ENCODE measurements at regions not wholly inside any gene's neighbourhood (a gene's known extent, or its start where the extent isn't known, plus 50 kb on each side); places are given as distances from the start of the nearest gene placed in this dataset.

DNA sequence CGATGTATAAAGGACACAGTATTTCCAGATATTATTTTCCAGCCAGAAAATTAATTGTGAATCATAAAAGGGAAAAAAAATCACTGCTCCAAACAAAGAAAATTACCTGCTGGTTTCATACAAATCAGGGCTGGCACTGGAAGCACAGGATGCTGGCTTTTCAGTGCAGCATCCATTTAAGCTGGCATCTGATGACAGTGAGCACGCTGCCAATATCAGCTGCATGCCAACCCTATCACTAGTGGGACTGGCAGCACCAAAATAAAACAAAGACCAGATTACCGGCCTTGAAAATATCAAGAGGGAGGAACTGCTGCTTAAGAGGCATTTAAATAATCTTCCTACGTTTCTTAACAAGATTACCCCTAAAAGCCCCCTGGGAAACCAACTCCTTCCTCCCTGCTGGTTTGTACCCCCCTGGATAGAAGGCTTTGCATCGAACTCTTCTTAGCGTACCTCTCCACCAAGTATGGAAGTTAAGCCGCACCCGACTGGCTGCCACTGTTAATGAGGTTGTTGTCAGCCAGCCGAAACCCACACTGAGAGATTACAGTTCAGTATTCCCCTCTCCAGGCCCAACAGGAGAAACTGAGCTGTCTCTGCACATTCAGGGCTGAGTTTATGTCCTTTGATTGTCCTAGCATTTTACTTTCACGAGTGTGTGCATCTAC lies 257.8 kb downstream of the EFNB2 start:
- no peak for TF ChIP-seq CTCF (IDR thresholded peaks at IDR 0.05; ENCODE audit: borderline replicate concordance, control extremely low read depth, extremely low read depth, insufficient read depth, missing control alignments)
- in situ Hi-C loops (cut with MboI; ENCODE audit: low sequenced_read_pairs, unreplicated experiment): no loop called here
- no peak for DNase-seq (ENCODE audit: low spot score)

GRCh38 chr13:106276876-106277275 lies 258.6 kb downstream of the EFNB2 start:
- in situ Hi-C loops (cut with MboI; ENCODE audit: low sequenced_read_pairs, unreplicated experiment): no loop called here

GRCh38 chr13:106275446-106276032 lies 259.9 kb downstream of the EFNB2 start:
- TF ChIP-seq CTCF (IDR thresholded peaks at IDR 0.05; ENCODE audit: borderline replicate concordance, control extremely low read depth, extremely low read depth, insufficient read depth, missing control alignments): no peak
- no peak for DNase-seq (ENCODE audit: low spot score)
- in situ Hi-C loops (cut with MboI; ENCODE audit: low sequenced_read_pairs, unreplicated experiment): no loop called here

More at GRCh38 chr13:106276876-106277275, 258.6 kb downstream of the EFNB2 start:
- TF ChIP-seq CTCF (IDR thresholded peaks at IDR 0.05; ENCODE audit: borderline replicate concordance, control extremely low read depth, extremely low read depth, insufficient read depth, missing control alignments): no peak
- DNase-seq (ENCODE audit: low spot score): no peak

DNA sequence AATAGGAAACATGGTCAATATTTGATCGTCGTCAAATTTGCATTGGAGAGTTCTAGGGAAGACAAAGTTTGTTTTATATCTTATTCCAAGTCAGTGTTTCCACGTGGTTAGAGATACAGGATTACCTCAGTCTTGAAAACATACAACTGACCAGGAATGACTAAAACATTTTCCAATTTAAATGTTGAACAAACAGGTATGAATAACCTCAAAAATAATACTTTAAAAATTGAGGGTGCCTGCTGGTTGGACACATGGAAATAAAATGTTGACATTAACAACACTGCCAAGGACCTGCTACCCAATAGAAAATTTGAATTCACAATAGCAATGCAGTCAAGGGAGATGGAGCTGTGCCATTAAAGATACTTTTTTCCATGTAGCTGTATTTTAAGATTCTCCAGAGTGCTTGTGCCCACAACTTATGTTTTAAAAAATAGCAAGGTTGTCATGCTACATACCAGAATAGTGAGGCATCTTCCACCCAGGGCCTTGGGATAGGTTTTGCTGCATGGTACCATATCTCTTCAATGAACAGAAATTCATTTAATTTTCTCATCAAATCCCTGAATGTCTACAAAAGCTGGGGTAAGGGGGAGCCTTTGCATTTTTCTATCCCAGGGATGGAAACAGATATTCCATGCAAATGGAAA lies 260.8 kb downstream of the EFNB2 start:
- DNase-seq (ENCODE audit: low spot score): no peak
- in situ Hi-C loops (cut with MboI; ENCODE audit: low sequenced_read_pairs, unreplicated experiment): no loop called here
- no peak for TF ChIP-seq CTCF (IDR thresholded peaks at IDR 0.05; ENCODE audit: borderline replicate concordance, control extremely low read depth, extremely low read depth, insufficient read depth, missing control alignments)

DNA sequence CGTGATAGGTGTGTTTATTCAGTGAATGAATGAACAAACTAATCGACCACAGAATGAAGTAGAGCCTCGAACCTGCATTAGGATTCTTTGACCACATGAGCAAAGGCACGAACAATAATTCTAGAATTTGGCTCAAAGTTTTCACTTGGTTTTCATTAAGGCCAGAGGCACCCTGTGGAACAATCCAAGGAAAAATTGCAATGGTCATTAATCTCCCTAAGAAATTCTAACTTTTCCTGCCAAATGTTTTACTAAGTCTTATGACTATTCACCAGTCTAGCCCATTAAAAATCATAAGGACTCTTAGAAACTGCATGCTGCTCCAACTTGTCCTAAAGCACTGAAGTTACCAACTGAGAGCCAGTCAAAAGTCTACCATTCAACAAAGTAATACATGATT lies 271.7 kb downstream of the EFNB2 start:
- no peak for DNase-seq (ENCODE audit: low spot score)
- in situ Hi-C loops (cut with MboI; ENCODE audit: low sequenced_read_pairs, unreplicated experiment): no loop called here
- no peak for TF ChIP-seq CTCF (IDR thresholded peaks at IDR 0.05; ENCODE audit: borderline replicate concordance, control extremely low read depth, extremely low read depth, insufficient read depth, missing control alignments)

DNA sequence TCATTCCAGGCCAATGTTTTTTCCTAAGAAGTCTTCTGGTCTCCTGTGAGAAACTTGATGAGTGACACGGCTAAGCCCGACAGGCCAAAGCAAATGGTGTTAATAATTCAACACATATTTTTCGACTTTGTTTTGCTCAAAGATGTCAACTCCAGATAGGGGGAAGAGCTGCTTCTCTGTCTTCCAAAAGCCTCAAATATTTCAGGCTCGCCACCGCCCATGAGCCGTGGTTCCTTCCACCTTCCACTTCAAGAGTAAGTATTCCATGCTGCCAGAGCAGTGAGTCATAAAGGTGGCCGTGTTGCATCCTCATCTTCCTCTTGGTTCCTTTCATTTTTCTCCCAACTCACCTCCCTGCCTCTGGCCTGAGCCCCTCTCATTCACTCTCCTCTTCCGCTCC lies 272.6 kb downstream of the EFNB2 start:
- no peak for DNase-seq (ENCODE audit: low spot score)
- no peak for TF ChIP-seq CTCF (IDR thresholded peaks at IDR 0.05; ENCODE audit: borderline replicate concordance, control extremely low read depth, extremely low read depth, insufficient read depth, missing control alignments)
- in situ Hi-C loops (cut with MboI; ENCODE audit: low sequenced_read_pairs, unreplicated experiment): no loop called here

Measured in GM13976 (cell line).